ENCODE measurements at regions not wholly inside any gene's neighbourhood (a gene's known extent, or its start where the extent isn't known, plus 50 kb on each side); places are given as distances from the start of the nearest gene placed in this dataset.

DNA sequence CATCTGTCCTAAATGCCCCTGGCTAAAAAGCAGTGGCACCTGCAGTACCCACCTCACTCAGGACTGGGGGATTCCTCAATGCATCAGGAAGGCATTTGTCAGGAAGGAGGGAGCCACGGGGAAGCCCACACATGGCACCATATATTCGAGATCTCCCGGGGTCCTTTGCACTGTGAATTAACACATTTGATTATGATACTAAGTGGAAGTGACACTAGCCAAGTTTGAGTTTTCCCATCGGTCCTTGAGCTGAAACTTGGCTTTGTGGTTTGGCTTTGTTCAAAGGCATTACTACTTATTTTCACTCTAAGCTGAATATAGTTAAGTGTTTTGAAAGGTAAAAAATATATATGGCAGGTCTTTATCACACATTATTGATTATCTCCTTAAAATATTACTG lies 168.7 kb upstream of the MYO16 start:
- POLR2A ChIA-PET (ENCODE audit: unreplicated experiment) = no interaction called here
- H4K20me1 ChIP-seq (ENCODE audit: low read length) = no peaks in the 10 kb centered on the region
- H3K9me2 ChIP-seq (replicated peaks; ENCODE audit: low read length) = no peaks in the 10 kb centered on the region
- H3K27me3 ChIP-seq (ENCODE audit: low read length) = no peaks in the 10 kb centered on the region
- no peak overlapping the region for H3K9ac ChIP-seq (ENCODE audit: low read length)
- no peak overlapping the region for H2AFZ ChIP-seq (ENCODE audit: low read length)
- no peak overlapping the region for H3K4me2 ChIP-seq (ENCODE audit: low read length)
- no peaks in the 10 kb centered on the region for H3K4me1 ChIP-seq (ENCODE audit: insufficient read depth, low read length)
- H3F3A ChIP-seq (ENCODE audit: low read length, unreplicated experiment) = no peaks in the 10 kb centered on the region
- no peaks in the 10 kb centered on the region for H3K79me2 ChIP-seq (ENCODE audit: low read length)
- H3K27ac ChIP-seq (ENCODE audit: low read length) = no peak overlapping the region
- no TSS peak for BruUV-seq (replicated peaks)
- CTCF ChIA-PET = no interaction called here
- H3K36me3 ChIP-seq (ENCODE audit: low read depth, low read length) = no peaks in the 10 kb centered on the region
- no peaks in the 10 kb centered on the region for H3K9me3 ChIP-seq (ENCODE audit: low read length)
- intact Hi-C loops (cut with micrococcal nuclease) = no loop called here
- H3K4me3 ChIP-seq (ENCODE audit: low read length) = no peak overlapping the region
- DNase-seq (no peak), ATAC-seq (no peak)
- TF ChIP-seq EZH2phosphoT487 (IDR thresholded peaks at IDR 0.05; ENCODE audit: borderline replicate concordance, low read length) = no peak

- no peak overlapping the region for H3K9ac ChIP-seq (ENCODE audit: low read length)
- H3F3A ChIP-seq (ENCODE audit: low read length, unreplicated experiment) = no peaks in the 10 kb centered on the region
- no peak overlapping the region for H2AFZ ChIP-seq (ENCODE audit: low read length)
- no peaks in the 10 kb centered on the region for H4K20me1 ChIP-seq (ENCODE audit: low read length)
- DNase-seq (peak; percentile 61), ATAC-seq (no peak)
- H3K9me3 ChIP-seq (ENCODE audit: low read length) = no peaks in the 10 kb centered on the region
- ChIA-PET CTCF (no interaction called here), POLR2A (ENCODE audit: unreplicated experiment) (no interaction called here)
- intact Hi-C loops (cut with micrococcal nuclease) = no loop called here
- H3K27ac ChIP-seq (ENCODE audit: low read length) = no peak overlapping the region
- no peaks in the 10 kb centered on the region for H3K36me3 ChIP-seq (ENCODE audit: low read depth, low read length)
- TF ChIP-seq, protein P1, sequence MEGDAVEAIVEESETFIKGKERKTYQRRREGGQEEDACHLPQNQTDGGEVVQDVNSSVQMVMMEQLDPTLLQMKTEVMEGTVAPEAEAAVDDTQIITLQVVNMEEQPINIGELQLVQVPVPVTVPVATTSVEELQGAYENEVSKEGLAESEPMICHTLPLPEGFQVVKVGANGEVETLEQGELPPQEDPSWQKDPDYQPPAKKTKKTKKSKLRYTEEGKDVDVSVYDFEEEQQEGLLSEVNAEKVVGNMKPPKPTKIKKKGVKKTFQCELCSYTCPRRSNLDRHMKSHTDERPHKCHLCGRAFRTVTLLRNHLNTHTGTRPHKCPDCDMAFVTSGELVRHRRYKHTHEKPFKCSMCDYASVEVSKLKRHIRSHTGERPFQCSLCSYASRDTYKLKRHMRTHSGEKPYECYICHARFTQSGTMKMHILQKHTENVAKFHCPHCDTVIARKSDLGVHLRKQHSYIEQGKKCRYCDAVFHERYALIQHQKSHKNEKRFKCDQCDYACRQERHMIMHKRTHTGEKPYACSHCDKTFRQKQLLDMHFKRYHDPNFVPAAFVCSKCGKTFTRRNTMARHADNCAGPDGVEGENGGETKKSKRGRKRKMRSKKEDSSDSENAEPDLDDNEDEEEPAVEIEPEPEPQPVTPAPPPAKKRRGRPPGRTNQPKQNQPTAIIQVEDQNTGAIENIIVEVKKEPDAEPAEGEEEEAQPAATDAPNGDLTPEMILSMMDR (conservative IDR thresholded peaks at IDR 0.05; ENCODE audit: low read depth, low read length) = no peak
- TF ChIP-seq EZH2 (IDR thresholded peaks at IDR 0.05; ENCODE audit: low read length, unreplicated experiment) (no peak), EZH2phosphoT487 (IDR thresholded peaks at IDR 0.05; ENCODE audit: borderline replicate concordance, low read length) (no peak)
- H3K9me2 ChIP-seq (replicated peaks; ENCODE audit: low read length) = no peaks in the 10 kb centered on the region
- no peaks in the 10 kb centered on the region for H3K27me3 ChIP-seq (ENCODE audit: low read length)
- H3K4me1 ChIP-seq (ENCODE audit: insufficient read depth, low read length) = no peaks in the 10 kb centered on the region
- no peak overlapping the region for H3K4me2 ChIP-seq (ENCODE audit: low read length)
- no TSS peak for BruUV-seq (replicated peaks)
- no peaks in the 10 kb centered on the region for H3K79me2 ChIP-seq (ENCODE audit: low read length)
- H3K4me3 ChIP-seq (ENCODE audit: low read length) = no peak overlapping the region
Observed at GRCh38 chr13:108463340-108463739, 166.1 kb upstream of the MYO16 start.

DNA sequence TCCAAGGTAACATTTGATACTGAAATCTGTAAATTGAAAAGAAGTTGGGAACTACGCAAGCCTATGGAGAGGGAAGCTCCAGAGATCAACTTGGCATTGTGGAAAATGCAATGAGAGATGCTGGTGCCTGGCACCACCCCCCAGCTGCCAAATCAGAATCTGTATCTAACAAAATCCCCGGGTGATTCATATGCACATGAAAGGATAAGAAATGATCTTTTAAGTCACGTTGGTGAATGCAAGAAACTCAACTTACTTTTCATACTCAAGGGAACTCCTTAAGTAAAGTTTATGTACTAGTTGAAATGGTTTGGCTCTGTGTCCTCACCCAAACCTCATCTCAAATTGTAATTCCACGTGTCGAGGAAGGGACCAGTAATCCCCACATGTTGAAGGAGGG lies 158.5 kb upstream of the MYO16 start:
- intact Hi-C loops (cut with micrococcal nuclease) = no loop called here
- Histone ChIP-seq H3K36me3 (ENCODE audit: low read depth, low read length) (no peaks in the 10 kb centered on the region), H3K4me1 (ENCODE audit: insufficient read depth, low read length) (no peaks in the 10 kb centered on the region), H2AFZ (ENCODE audit: low read length) (no peak overlapping the region), H3K9ac (ENCODE audit: low read length) (no peak overlapping the region), H3K4me3 (ENCODE audit: low read length) (no peak overlapping the region), H3K9me2 (replicated peaks; ENCODE audit: low read length) (no peaks in the 10 kb centered on the region), H3K4me2 (ENCODE audit: low read length) (no peak overlapping the region), H3K9me3 (ENCODE audit: low read length) (no peaks in the 10 kb centered on the region), H3K27me3 (ENCODE audit: low read length) (peaks cover 10% of the 10 kb centered on the region; the same call in 1 of the 2 replicates), H4K20me1 (ENCODE audit: low read length) (no peaks in the 10 kb centered on the region), H3K27ac (ENCODE audit: low read length) (no peak overlapping the region), H3K79me2 (ENCODE audit: low read length) (no peaks in the 10 kb centered on the region), H3F3A (ENCODE audit: low read length, unreplicated experiment) (no peaks in the 10 kb centered on the region)
- ChIA-PET POLR2A (ENCODE audit: unreplicated experiment) (no interaction called here), CTCF (no interaction called here)
- ATAC-seq = no peak
- BruUV-seq (replicated peaks) = no TSS peak
- TF ChIP-seq, protein P1 (conservative IDR thresholded peaks at IDR 0.05; ENCODE audit: low read depth, low read length) = no peak
- TF ChIP-seq EZH2phosphoT487 (IDR thresholded peaks at IDR 0.05; ENCODE audit: borderline replicate concordance, low read length) (no peak), EZH2 (IDR thresholded peaks at IDR 0.05; ENCODE audit: low read length, unreplicated experiment) (no peak)
- no peak for DNase-seq
